HG03565 (cell line): ENCODE measurements at regions not wholly inside any gene's neighbourhood (a gene's known extent, or its start where the extent isn't known, plus 50 kb on each side); places are given as distances from the start of the nearest gene placed in this dataset.
A peak's percentile ranks its signal among the peaks of the same experiment; 100 is the strongest.
"Not testable (repeated sequence)": the region's sequence is repeated elsewhere in the genome, so short reads cannot be mapped to it uniquely, and the experiment has no call there.

ENCODE experiments used
- ATAC-seq: cut with Tn5 transposase; IDR thresholded peaks from one replicate; pipeline ENCODE4 v1.9.1; 2021; ENCODE audit warnings: mild to moderate bottlenecking, moderate library complexity; ENCODE audit not compliant: unreplicated experiment

GRCh38 chr4:10856271-10856782 is 171.8 kb upstream of the CLNK start:
- ATAC-seq = no peak

GRCh38 chr4:10853196-10853595 is 168.6 kb upstream of the CLNK start:
- no peak for ATAC-seq

GRCh38 chr4:10841697-10842096 is 157.1 kb upstream of the CLNK start:
- ATAC-seq = no peak

- ATAC-seq = no peak
These were observed 152.6 kb upstream of the CLNK start for GRCh38 chr4:10837151-10837550.

- ATAC-seq = no peak
These were observed 148.4 kb upstream of the CLNK start for GRCh38 chr4:10832806-10833628.

GRCh38 chr4:10831727-10832408 is 147.3 kb upstream of the CLNK start:
- ATAC-seq = no peak

GRCh38 chr4:10828918-10829538 is 144.5 kb upstream of the CLNK start:
- not testable (repeated sequence) for ATAC-seq

- no peak for ATAC-seq
These were observed 137.3 kb upstream of the CLNK start for GRCh38 chr4:10821826-10822225.

- ATAC-seq = no peak
These were observed 132.0 kb upstream of the CLNK start for GRCh38 chr4:10816571-10816970.

- ATAC-seq = no peak
These were observed 127.4 kb upstream of the CLNK start for GRCh38 chr4:10811991-10812390.

- ATAC-seq = no peak
These were observed 125.8 kb upstream of the CLNK start for GRCh38 chr4:10810411-10810810.

- peak; percentile 91 for ATAC-seq
These were observed 125.3 kb upstream of the CLNK start for GRCh38 chr4:10809905-10810304.

GRCh38 chr4:10808591-10808990 is 124.0 kb upstream of the CLNK start:
- ATAC-seq = no peak

- no peak for ATAC-seq
These were observed 122.5 kb upstream of the CLNK start for GRCh38 chr4:10806953-10807645.

- ATAC-seq = no peak
These were observed 119.3 kb upstream of the CLNK start for GRCh38 chr4:10803713-10804343.

- ATAC-seq = no peak
These were observed 102.8 kb upstream of the CLNK start for GRCh38 chr4:10787365-10787764.

- no peak for ATAC-seq
These were observed 100.1 kb upstream of the CLNK start for GRCh38 chr4:10784621-10785020.

GRCh38 chr4:10783351-10783750 is 98.8 kb upstream of the CLNK start:
- no peak for ATAC-seq

- no peak for ATAC-seq
These were observed 97.2 kb upstream of the CLNK start for GRCh38 chr4:10781805-10782204.

- ATAC-seq = not testable (repeated sequence)
These were observed 96.2 kb upstream of the CLNK start for GRCh38 chr4:10780803-10781202.

GRCh38 chr4:10775132-10775531 is 90.6 kb upstream of the CLNK start:
- not testable (repeated sequence) for ATAC-seq
